IMR-90 (cell line): ENCODE measurements at regions not wholly inside any gene's neighbourhood (a gene's known extent, or its start where the extent isn't known, plus 50 kb on each side); places are given as distances from the start of the nearest gene placed in this dataset.

Source experiments
- ATAC-seq: fragments of 200-7000 bp; cut with Tn5 transposase; 2 replicates; pipeline ENCODE4 v1.9.1; 2020; ENCODE audit warnings: low read depth, mild to moderate bottlenecking, moderate library complexity
- BruUV-seq: library from RNA; stranded (reverse); fragments of 400-500 nt; replicated peaks from 2 replicates; lab custom pipeline; 2021; lab: Mats Ljungman, UMichigan
- CTCF ChIA-PET: fragments of 300-600 bp; formaldehyde crosslinking; extraction: SDS; loops from one replicate; lab custom pipeline; 2021; ENCODE audit warnings: antibody characterized with exemption; lab: Yijun Ruan, JAX
- POLR2A ChIA-PET: fragments of 300-600 bp; sonication (Branson Sonifier 250); formaldehyde crosslinking; loops from one replicate; lab custom pipeline; 2022; ENCODE audit warnings: antibody characterized with exemption; ENCODE audit not compliant: unreplicated experiment; lab: Charles Lee
- DNase-seq: peaks from one replicate; pipeline ENCODE4 v3.0.0; 2013
- H2AFZ ChIP-seq: replicated peaks from 2 replicates; pipeline ENCODE3; 2013; ENCODE audit warnings: low read length, mild to moderate bottlenecking; ENCODE audit not compliant: poor library complexity
- H2AK5ac ChIP-seq: 2 replicates; pipeline ENCODE4 v1.6.1; 2013; ENCODE audit warnings: low read depth, low read length, inconsistent platforms
- H2AK9ac ChIP-seq: replicated peaks from 2 replicates; pipeline ENCODE3; 2013; ENCODE audit warnings: mild to moderate bottlenecking, low read depth, low read length, moderate library complexity; ENCODE audit not compliant: poor library complexity
- H2BK120ac ChIP-seq: 2 replicates; pipeline ENCODE4 v1.6.1; 2013; ENCODE audit warnings: low read depth, low read length, inconsistent platforms
- H2BK15ac ChIP-seq: 3 replicates; pipeline ENCODE4 v1.6.1; 2013; ENCODE audit warnings: low read depth, low read length, inconsistent platforms
- H2BK20ac ChIP-seq: 2 replicates; pipeline ENCODE4 v1.6.1; 2013; ENCODE audit warnings: low read depth, mild to moderate bottlenecking, inconsistent platforms, low read length, moderate library complexity
- H2BK5ac ChIP-seq: 2 replicates; pipeline ENCODE4 v1.6.1; 2013; ENCODE audit warnings: mild to moderate bottlenecking, low read depth, low read length, inconsistent platforms; ENCODE audit not compliant: poor library complexity, severe bottlenecking
- H3K14ac ChIP-seq: replicated peaks from 2 replicates; pipeline ENCODE4 v1.6.1; 2013; ENCODE audit warnings: low read depth, low read length, inconsistent platforms
- H3K18ac ChIP-seq: 2 replicates; pipeline ENCODE4 v1.6.1; 2013; ENCODE audit warnings: low read depth, low read length, control low read depth
- H3K23ac ChIP-seq: 2 replicates; pipeline ENCODE4 v1.6.1; 2013; ENCODE audit warnings: low read depth, low read length, inconsistent platforms
- H3K27ac ChIP-seq: 2 replicates; pipeline ENCODE4 v1.5.1; 2013; ENCODE audit warnings: mild to moderate bottlenecking, control low read depth, low read length; ENCODE audit not compliant: insufficient read depth
- H3K27me3 ChIP-seq: 2 replicates; pipeline ENCODE4 v1.6.1; 2013; ENCODE audit warnings: low read length; ENCODE audit not compliant: control insufficient read depth, insufficient read depth
- H3K36me3 ChIP-seq: 2 replicates; pipeline ENCODE4 v1.6.1; 2013; ENCODE audit warnings: low read length, mixed read lengths; ENCODE audit not compliant: control insufficient read depth, insufficient read depth
- H3K4ac ChIP-seq: 2 replicates; pipeline ENCODE4 v1.6.1; 2013; ENCODE audit warnings: low read depth, low read length, inconsistent platforms
- H3K4me1 ChIP-seq: 2 replicates; pipeline ENCODE4 v1.6.1; 2013; ENCODE audit warnings: low read length, mixed read lengths; ENCODE audit not compliant: control insufficient read depth, insufficient read depth
- H3K4me2 ChIP-seq: 2 replicates; pipeline ENCODE4 v1.6.1; 2013; ENCODE audit warnings: low read depth, mild to moderate bottlenecking, control low read depth, low read length, moderate library complexity
- H3K4me3 ChIP-seq: 2 replicates; pipeline ENCODE4 v1.5.1; 2013; ENCODE audit warnings: low read depth, mild to moderate bottlenecking, control low read depth, low read length, moderate library complexity; ENCODE audit not compliant: insufficient read depth
- H3K56ac ChIP-seq: 2 replicates; pipeline ENCODE4 v1.6.1; 2013; ENCODE audit warnings: low read length, inconsistent platforms; ENCODE audit not compliant: insufficient read depth; ENCODE audit errors: extremely low read depth
- H3K79me1 ChIP-seq, 2 experiments: 2 replicates each; pipeline ENCODE4 v1.6.1; 2013; ENCODE audit warnings: low read length in 2 of 2, inconsistent platforms in 1 of 2, low read depth in 1 of 2
- H3K9ac ChIP-seq: 2 replicates; pipeline ENCODE4 v1.6.1; 2013; ENCODE audit warnings: low read depth, low read length, control low read depth
- H3K9me1 ChIP-seq: 2 replicates; pipeline ENCODE4 v1.6.1; 2013; ENCODE audit warnings: low read length, inconsistent platforms; ENCODE audit not compliant: insufficient read depth
- H3K9me3 ChIP-seq: 2 replicates; pipeline ENCODE4 v1.6.1; 2013; ENCODE audit warnings: low read length; ENCODE audit not compliant: control insufficient read depth, insufficient read depth
- H4K20me1 ChIP-seq: 2 replicates; pipeline ENCODE4 v1.6.1; 2013; ENCODE audit warnings: low read length, inconsistent platforms; ENCODE audit not compliant: insufficient read depth
- H4K5ac ChIP-seq: 2 replicates; pipeline ENCODE4 v1.6.1; 2013; ENCODE audit warnings: mild to moderate bottlenecking, low read depth, low read length, control low read depth
- H4K8ac ChIP-seq, 2 experiments: 2 replicates each; pipeline ENCODE4 v1.6.1; 2013; ENCODE audit warnings: low read depth in 2 of 2, low read length in 2 of 2, control low read depth in 1 of 2, inconsistent platforms in 1 of 2
- H4K91ac ChIP-seq: 2 replicates; pipeline ENCODE4 v1.6.1; 2013; ENCODE audit warnings: low read depth, low read length, inconsistent platforms; ENCODE audit not compliant: insufficient read depth
- BHLHE40 ChIP-seq: fragments of 150-350 bp; IDR thresholded peaks from 2 replicates; pipeline ENCODE4 v1.6.1; 2016; ENCODE audit warnings: mild to moderate bottlenecking, low read depth, low read length
- CEBPB ChIP-seq: IDR thresholded peaks from 2 replicates; pipeline ENCODE4 v1.6.1; 2012; ENCODE audit warnings: low read depth, low read length, improper control_type of control experiment
- CHD1 ChIP-seq: IDR thresholded peaks from 2 replicates; pipeline ENCODE4 v1.6.1; 2012; ENCODE audit warnings: low read depth, low read length, improper control_type of control experiment
- CTCF ChIP-seq: conservative IDR thresholded peaks from 2 replicates; pipeline ENCODE4 v1.5.1; 2012; ENCODE audit warnings: mild to moderate bottlenecking, low read depth, low read length, improper control_type of control experiment
- ELK1 ChIP-seq: fragments of 150-350 bp; IDR thresholded peaks from 2 replicates; pipeline ENCODE4 v1.6.1; 2016; ENCODE audit warnings: low read depth, mild to moderate bottlenecking, low read length, moderate library complexity, borderline replicate concordance
- FOS ChIP-seq: fragments of 150-350 bp; IDR thresholded peaks from 2 replicates; pipeline ENCODE4 v1.6.1; 2016; ENCODE audit warnings: low read depth, low read length
- POLR2A ChIP-seq: IDR thresholded peaks from 2 replicates; pipeline ENCODE4 v1.6.1; 2012; ENCODE audit warnings: mild to moderate bottlenecking, low read depth, low read length
- RAD21 ChIP-seq: IDR thresholded peaks from 2 replicates; pipeline ENCODE4 v1.6.1; 2012; ENCODE audit warnings: low read length, improper control_type of control experiment
- RFX5 ChIP-seq: IDR thresholded peaks from 2 replicates; pipeline ENCODE4 v1.8.0; 2012; ENCODE audit warnings: low read depth, mild to moderate bottlenecking, low read length, moderate library complexity
- SMC3 ChIP-seq: fragments of 150-350 bp; IDR thresholded peaks from 2 replicates; pipeline ENCODE4 v1.6.1; 2016; ENCODE audit warnings: low read depth, mild to moderate bottlenecking, antibody characterized with exemption, low read length, moderate library complexity
- USF2 ChIP-seq: fragments of 150-350 bp; IDR thresholded peaks from 2 replicates; pipeline ENCODE4 v1.6.1; 2017; ENCODE audit warnings: mild to moderate bottlenecking, antibody characterized with exemption, low read length, low read depth
- WGBS, 2 experiments: methylation state at CpG; one replicate each; pipeline versions ENCODE4 v1.1.5 to v1.1.7; 2013; ENCODE audit warnings: missing lambda C conversion rate in 2 of 2; ENCODE audit not compliant: insufficient read length in 1 of 2; ENCODE audit errors: extremely low coverage in 2 of 2; 5-methylcytosine and 5-hydroxymethylcytosine counted together
- dilution Hi-C: fragments of 300-500 bp; cut with HindIII; formaldehyde crosslinking; loops from one replicate; pipeline ENCODE4 v1.14.3; 2018; ENCODE audit warnings: low sequenced_read_pairs; ENCODE audit not compliant: unreplicated experiment
- in situ Hi-C: fragments of 300-500 bp; cut with MboI; formaldehyde crosslinking; loops from 3 replicates; pipeline ENCODE4 v1.14.3; 2019; ENCODE audit warnings: low sequenced_read_pairs, inconsistent platforms, mixed read lengths
- intact Hi-C: fragments of 100-400 bp; cut with micrococcal nuclease; formaldehyde crosslinking; loops from 2 replicates; pipeline ENCODE4 v1.10.0; 2022

GRCh38 chr13:75938811-75939560 lies 302.9 kb downstream of the LMO7 start:
- no peaks in the 10 kb centered on the region for H3K9me3 ChIP-seq
- dilution Hi-C loops (no loop called here), in situ Hi-C loops (no loop called here), intact Hi-C loops (no loop called here)
- no peak overlapping the region for H4K5ac ChIP-seq
- peak; percentile 19 for DNase-seq
- H3K23ac ChIP-seq: no peak overlapping the region
- peaks cover 5% of the 10 kb centered on the region for H3K9me1 ChIP-seq
- 0 out of 2 replicates have a peak, but pooled peaks cover 1% of the 10 kb centered on the region for H3K4me1 ChIP-seq
- no peak overlapping the region for H3K18ac ChIP-seq
- H3K27ac ChIP-seq: no peak overlapping the region
- H3K79me1 ChIP-seq: no peaks in the 10 kb centered on the region
- H3K4me2 ChIP-seq: no peak overlapping the region
- H3K4ac ChIP-seq: no peak overlapping the region
- H2BK5ac ChIP-seq: no peak overlapping the region
- ChIA-PET CTCF (no interaction called here), POLR2A (no interaction called here)
- no peak overlapping the region for H2AFZ ChIP-seq
- no peak overlapping the region for H4K91ac ChIP-seq
- TF ChIP-seq SMC3 (no peak), RFX5 (no peak), CHD1 (no peak), RAD21 (no peak), BHLHE40 (no peak), USF2 (no peak), CTCF (no peak), FOS (no peak), POLR2A (no peak), CEBPB (no peak), ELK1 (no peak)
- no peak overlapping the region for H2BK15ac ChIP-seq
- no peak overlapping the region for H3K56ac ChIP-seq
- H3K14ac ChIP-seq: no peak overlapping the region
- no TSS peak for BruUV-seq
- no peak overlapping the region for H2AK5ac ChIP-seq
- H3K36me3 ChIP-seq: no peaks in the 10 kb centered on the region
- H2BK120ac ChIP-seq: no peak overlapping the region
- no peak overlapping the region for H2BK20ac ChIP-seq
- H4K8ac ChIP-seq: no peak overlapping the region
- H2AK9ac ChIP-seq: no peak overlapping the region
- no peak; the same call in 1 of the 2 replicates for ATAC-seq
- H4K20me1 ChIP-seq: no peaks in the 10 kb centered on the region
- no peaks in the 10 kb centered on the region for H3K27me3 ChIP-seq
- no peak overlapping the region for H3K9ac ChIP-seq
- H3K4me3 ChIP-seq: no peak overlapping the region
- whole genome bisulfite sequencing, 2 experiments: 17% methylated on average over 1 of the region's 2 CpGs; no CpG with 5 or more reads in 1 of the 2 experiments
